ENCODE measurements at regions not wholly inside any gene's neighbourhood (a gene's known extent, or its start where the extent isn't known, plus 50 kb on each side); places are given as distances from the start of the nearest gene placed in this dataset.

DNA sequence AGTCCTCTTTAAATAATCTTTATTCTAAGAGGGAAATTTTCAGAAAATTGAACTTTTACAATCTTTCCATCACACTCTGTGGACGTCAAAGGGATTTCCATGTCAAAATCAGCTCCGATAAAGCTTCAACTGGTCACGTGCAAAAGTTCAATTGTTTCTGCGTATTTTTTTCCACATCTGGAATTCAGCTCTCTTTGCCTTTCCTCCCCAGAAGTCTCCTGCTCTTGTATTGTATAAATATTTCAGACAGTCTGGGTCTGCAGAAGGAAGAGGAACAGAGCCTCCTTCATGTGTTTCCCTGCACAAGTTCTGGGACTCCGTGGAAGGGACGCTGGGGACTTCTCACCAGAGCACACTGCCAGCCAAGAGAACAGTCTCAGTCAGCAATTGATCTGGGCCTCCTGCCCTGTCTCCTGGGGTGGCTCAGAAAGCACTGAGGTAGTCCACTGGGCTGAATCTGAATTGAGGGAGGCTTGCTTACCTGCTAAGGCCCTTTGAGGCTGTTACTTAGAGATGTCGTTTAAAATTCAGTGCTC is 251.5 kb downstream of the TFCP2L1 start:
- no peak for FAIRE-seq

DNA sequence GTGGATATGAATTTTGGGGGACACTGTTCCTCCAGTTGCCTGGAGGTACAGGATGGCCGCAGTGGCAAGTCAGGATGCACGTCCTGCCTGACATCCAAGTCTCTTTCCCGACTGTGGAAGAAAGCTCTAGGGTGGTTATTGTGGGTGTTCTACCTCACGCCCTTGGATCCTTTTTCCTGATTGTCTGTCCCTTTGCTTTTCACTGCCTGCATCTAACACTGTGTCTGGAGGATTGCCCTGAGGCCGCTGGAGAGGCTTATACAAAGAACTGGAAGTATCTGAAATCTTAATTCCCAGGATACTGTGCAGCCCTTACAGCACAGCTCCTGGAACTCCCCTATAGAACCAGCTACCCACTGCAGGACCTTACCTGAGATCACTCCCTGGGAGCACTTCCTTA is 250.5 kb downstream of the TFCP2L1 start:
- no peak for FAIRE-seq

DNA sequence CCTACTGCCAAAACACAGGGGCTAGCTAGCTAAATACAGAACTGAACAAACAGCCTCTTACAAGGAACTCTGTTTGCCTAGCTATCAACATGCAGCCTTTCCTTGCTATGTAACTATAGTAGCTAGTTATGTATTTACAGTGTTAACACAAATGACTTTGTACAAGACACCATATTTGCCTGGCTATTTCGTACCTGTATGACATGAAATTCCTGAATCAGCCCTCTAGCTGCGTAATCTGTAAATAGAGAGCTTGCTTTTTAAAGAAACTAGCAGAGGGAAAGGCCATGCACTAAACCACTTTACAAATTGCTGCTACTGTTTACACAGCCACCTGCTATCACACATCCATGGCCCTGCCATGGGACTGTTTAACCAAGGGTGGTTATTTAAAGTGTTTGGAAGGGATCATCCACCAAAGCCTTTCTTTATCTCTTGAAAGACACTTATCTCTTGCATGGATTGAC is 248.7 kb downstream of the TFCP2L1 start:
- FAIRE-seq: no peak

DNA sequence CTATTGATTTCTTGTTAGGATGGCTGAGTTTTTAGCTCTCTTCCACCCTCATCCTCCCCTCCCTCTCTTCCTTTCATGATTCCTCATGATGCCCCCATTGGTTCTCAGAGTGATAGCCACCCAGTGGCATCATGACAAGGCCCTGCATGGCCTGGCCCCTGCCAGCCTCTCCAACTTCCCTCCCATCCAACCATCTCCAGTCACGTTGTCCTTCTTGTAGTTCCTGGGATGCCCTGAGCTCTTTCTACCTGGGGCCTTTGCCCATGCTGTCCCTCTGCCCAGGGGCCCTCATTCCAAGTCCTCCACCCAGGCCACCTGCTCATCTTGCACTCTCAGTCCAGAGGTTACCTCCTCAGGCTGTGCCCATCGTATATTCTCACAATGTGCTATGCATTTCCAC is 247.5 kb downstream of the TFCP2L1 start:
- no peak for FAIRE-seq

GRCh38 chr2:121038031-121038430 is 247.0 kb downstream of the TFCP2L1 start:
- no peak for FAIRE-seq

DNA sequence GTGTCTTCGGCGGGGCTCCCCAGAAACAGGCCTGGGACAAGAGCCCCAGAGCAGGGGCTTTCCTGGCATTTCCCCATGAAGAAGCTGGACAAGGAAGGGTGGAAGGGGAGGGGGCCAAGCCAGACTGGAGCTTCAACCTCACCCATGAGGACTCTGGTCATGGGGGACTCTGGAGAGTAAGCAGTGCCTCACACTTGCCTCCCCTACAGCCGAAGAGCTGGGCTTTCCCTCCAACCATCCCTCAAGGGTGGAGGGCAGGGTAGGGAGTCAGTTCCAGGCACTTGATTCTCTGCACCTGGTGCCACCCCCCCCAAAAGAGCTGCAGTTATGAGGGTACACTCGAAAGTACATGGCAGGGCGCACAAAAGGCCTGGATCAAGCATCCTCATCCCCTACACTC is 246.6 kb downstream of the TFCP2L1 start:
- no peak for FAIRE-seq

DNA sequence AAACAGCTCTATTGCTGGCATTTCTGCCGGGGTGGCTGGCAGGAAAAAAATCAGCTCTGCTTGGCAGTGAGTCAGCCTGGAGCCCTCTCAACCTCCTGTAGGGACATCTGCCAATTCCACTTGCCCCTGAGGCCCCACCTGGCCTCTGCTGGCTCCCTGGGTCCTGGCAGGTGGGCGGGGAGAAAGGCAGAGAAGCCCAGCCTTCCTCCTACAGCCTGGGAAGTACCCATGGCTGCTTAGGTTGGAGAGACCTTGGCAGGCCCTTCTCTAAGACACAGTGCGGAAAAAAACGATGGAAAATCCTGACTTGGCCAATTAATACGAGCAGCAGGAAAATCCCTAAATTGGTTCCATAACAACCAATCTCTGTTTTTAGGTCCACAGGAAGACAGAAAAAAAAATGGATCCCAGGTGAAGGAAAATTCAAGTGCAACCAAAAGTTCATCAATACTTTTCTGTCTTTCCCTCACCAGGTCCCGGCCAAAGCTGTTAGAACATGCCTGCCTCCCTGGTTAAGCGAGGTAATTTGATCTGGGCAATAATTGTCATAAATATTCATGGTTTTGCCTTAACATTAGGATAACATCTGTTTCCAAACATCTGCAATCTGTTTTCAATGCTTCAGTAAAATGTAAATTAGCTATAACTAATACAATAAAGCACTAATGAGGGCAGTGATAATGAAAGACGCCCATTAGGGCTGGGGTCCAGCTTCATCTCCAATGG is 245.9 kb downstream of the TFCP2L1 start:
- FAIRE-seq: no peak

GRCh38 chr2:121039679-121040078 is 245.3 kb downstream of the TFCP2L1 start:
- FAIRE-seq: no peak

DNA sequence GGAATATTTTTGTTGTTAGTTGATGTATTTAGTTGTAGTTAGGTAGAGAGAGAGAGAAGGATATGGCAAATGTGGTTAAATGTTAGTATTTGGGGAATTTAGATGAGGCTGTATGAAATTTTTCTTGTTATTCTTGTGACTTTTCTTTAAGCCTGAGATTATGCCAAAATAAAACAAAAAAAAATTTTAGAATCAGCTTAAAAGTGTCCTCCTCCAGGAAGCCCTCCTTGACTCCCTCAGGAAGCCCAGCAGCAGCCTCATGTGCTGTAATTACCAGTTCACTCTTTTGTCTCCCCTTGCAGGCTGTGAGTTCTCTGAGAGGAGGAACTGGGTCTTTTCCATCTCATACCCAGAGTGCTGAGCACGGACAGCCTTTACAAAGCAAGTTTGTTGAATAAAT is 243.5 kb downstream of the TFCP2L1 start:
- no peak for FAIRE-seq

DNA sequence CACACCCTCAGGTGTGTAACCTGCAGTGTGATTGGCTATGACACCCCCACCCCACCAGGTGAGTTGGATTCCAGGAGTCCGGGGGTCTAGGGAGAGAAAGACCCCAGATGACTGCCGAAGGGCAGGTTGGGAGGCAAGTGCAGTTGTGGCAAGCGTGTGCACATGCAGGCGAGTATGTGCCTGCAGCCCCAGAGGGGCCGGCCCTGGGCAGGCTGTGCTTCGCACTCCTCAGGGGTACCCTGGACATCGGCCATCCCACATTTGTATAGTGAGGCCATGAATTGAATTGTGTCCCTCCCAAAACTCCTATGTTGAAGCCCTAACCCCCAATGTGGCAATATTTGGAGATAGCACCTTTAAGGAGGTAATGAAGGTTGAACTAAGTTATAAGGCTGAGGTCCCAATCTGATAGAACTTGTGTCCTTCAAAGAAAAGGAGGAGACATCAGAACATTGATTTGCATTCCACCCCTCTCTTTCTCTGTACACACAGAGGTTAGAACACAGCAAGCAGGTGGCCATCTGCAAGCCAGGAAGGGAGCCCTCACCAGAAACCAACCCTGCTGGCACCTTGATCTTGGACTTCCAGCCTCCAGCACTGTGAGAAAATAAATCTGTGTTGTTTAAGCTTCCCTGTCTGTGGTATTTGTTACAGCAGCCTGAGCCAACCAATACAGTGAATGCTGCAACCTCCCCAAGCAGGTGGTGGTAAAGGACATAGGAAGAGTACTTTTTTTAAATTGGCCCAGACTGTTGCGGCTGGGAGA is 241.8 kb downstream of the TFCP2L1 start:
- FAIRE-seq: no peak

DNA sequence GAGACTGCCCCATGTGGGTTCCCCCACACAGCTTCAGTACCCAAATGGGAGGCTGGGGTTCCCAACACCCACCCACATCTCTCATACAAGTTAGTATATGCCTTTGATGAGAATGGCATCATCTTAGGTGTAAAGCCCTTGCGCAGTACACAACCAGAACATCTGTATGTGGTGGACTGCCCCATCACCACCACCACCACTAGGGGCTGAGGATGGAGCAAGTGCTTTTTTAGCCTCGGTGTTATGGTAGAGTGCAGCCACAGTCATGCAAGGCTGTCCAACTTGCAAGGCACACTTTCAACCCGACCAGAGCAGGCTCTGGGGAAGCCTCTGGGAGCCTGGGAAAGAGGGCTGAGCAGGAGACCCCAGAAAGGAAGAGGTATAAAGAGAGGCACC is 241.2 kb downstream of the TFCP2L1 start:
- FAIRE-seq: no peak

DNA sequence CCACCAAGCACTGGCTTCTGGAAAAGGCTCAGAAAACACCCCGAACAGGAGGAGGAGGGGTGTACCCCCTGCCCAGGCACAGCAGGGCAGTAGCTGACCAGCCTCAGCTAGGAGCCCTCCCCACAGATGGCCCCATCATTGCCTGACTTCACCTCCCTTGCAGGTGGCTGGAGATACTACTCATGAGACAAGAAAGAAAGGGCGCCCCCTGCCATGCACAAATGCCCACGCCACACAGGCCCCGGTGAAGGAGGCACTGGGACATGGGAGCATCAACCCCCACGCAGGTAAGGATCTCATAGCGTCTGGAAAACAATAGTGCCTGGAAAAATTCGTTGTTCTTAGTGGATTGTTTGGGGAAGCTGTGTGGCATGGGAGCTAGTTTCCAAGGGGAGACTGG is 240.6 kb downstream of the TFCP2L1 start:
- FAIRE-seq: no peak

DNA sequence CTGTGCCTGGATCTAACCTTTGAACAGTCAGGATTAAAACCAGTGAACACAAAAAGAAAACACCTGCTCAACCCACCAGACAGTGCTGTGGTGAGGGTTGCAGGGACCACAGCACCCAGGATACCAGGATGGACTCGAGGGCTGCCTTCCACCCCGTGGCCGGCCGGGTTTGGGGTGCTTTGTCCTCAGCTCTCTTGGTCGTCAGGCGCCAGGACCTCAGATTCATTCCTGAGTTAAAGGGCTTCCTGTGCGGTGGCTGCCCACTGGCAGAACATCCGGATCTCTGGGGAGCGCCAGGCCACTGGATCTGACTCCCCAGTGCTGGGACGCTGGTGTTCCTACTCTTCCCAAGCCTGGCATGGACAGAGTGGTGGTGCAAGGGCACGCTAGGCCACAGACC is 239.8 kb downstream of the TFCP2L1 start:
- no peak for FAIRE-seq

DNA sequence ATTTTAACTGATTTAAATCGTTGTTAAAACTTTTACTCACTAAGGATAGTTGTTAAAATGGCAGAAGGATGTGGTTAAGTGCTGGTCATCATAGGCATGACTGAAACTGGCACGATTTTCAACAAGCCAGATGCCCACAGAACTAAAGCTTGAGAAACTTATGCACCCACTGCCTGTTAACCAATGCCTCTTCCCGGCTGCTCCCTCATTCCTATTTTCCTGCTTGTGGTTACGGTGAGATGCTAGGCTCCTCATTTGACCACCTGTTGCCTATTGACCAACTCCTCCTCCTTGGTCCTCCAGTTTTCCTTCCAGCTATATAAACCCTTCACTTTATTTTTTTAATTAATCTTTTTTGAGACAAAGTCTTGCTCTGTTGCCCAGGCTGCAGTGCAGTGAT is 238.7 kb downstream of the TFCP2L1 start:
- FAIRE-seq: no peak

GRCh38 chr2:121047383-121047782 is 237.6 kb downstream of the TFCP2L1 start:
- FAIRE-seq: no peak

DNA sequence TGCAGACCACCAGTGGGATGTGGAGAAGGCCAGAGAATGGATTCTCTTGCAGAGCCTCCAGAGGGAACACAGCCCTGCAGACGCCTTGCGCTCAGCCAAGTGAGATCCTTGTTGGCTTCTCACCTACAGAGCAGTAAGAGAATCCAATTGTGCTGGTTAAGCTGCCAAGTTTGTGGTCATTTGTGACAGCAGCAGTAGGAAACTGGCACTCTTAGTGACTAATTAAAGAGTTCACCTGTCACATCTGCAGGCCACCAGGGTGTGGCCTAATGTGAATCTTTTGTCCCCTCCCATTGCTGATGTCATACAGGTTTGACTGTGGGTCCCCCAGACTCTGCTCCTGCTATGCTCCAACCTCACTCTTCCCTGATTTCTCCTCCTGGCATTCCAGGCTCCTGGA is 235.9 kb downstream of the TFCP2L1 start:
- no peak for FAIRE-seq

GRCh38 chr2:121049950-121050585 is 234.9 kb downstream of the TFCP2L1 start:
- no peak for FAIRE-seq

DNA sequence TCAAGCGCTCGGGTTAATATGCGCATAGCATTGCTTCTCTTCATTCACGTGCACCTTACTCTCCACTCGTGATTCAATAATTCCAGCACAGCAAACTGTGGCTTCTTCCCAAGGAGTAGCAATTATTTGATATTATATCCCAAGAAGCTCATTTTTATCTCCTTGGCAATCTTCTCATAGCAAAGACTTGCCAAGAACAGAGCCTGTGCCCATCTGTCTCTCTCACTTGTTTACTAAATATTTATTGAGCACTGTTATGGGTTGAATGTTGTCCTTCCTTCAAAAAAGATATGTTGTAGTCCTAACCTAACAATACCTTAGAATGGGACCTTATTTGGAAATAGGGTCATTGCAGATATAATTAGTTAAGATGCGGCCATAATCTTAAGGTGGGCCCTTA is 233.7 kb downstream of the TFCP2L1 start:
- FAIRE-seq: no peak

DNA sequence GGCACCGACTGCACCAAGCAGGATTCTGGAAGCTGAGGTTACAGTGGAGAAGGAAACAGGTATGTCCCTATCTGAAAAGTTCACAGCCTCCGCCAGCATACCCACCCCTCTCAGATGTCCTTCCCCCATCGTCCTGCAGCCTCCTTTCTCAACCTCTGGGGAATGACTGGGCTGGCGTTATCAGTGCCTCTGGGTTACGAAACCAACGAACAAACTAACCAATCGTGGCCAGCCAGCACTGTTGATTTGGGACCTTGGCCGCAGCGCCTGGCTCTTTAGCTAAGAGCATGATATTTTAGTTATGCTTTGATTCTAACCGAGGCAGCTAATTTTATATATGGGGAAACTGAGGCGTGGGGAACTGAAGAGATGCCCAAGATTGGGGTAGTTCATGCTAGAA is 233.0 kb downstream of the TFCP2L1 start:
- FAIRE-seq: no peak

- FAIRE-seq: no peak
These were observed 232.5 kb downstream of the TFCP2L1 start for GRCh38 chr2:121052521-121052920.

DNA sequence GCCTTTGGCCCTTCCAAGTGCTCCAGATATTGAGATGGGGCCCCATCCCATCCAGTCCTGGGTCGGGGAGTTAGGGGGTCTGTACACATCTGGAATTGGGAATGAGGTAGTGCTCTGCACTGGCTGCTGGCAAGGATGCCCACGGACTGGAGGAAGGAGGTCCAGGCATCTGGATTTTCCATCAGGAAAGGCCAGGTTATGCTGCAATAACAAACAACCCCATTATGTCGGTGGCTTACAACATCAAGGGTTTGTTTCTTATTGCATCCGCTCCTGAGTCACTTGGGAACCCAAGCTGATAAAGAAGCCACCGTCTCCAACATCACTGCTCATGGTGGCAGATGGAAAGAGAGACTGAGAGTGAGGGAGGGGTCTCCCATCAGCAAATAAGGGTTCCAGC is 229.9 kb downstream of the TFCP2L1 start:
- FAIRE-seq: no peak

GRCh38 chr2:121055501-121055900 is 229.5 kb downstream of the TFCP2L1 start:
- FAIRE-seq: no peak

GRCh38 chr2:121058852-121059558 is 226.0 kb downstream of the TFCP2L1 start:
- FAIRE-seq: no peak

All from G401.6 (cell line).